Anterior cingulate cortex (tissue), 58 donors: ENCODE measurements at regions not wholly inside any gene's neighbourhood (a gene's known extent, or its start where the extent isn't known, plus 50 kb on each side); places are given as distances from the start of the nearest gene placed in this dataset.

Experiments used
- DNase-seq, 58 donors: peaks; one replicate each; lab custom pipeline; 2025; lab: John Stamatoyannopoulos, UW

DNA sequence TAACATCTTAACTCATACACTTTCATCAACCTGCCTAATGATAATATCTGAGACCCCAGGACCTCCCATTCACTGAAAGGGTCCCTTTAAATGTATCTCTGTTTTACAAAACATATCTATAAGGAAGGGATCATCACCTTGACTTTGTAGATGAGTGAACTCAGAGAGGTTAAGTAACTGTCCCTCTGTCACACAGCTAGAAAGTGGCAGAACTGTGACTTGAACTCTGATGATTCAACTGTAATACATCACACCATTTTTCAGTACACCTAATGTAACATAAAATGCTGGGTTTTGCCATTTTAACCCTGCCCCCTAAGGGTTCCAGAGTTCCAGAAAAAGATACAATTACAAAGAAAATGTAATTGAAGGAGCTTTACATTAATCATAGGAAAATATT, 234.6 kb downstream of the ZEB2 start:
- DNase-seq: no peak

DNA sequence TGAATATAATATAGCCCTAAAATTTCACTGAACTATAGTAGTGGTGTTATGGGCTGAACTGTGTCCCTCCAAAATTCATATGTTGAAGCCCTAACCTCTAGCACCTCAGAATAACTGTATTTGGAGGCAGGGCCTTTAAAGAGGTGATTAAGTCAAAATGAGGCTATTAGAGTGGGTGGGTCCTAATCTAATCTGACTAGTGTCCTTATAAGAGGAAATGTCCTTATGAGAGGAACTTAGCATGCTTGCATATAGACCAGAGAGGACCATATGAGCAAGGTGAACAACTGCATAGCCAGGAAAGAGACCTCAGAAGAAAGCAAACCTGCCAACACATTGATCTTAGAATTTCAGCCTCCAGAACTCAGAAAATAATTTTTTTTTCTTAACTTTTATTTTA, 238.4 kb downstream of the ZEB2 start:
- no peak for DNase-seq

DNA sequence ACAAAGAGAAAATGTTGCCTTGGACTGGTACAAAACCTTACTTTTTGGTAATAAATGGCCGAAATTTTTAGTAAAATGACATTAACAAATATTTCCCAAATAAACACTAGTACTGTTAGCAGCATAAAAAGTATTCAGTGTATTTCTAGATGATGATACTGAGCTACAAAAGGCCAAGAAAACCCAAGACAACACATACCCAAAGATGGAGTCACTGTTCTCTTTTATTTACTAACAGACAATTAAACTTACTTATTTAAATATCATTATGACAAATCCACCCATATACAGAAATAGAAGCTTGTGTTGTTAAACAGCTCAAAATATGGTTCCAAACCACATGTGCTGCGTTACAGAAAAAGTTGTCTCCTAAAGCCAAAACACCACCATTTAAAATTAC, 239.9 kb downstream of the ZEB2 start:
- DNase-seq: no peak

DNA sequence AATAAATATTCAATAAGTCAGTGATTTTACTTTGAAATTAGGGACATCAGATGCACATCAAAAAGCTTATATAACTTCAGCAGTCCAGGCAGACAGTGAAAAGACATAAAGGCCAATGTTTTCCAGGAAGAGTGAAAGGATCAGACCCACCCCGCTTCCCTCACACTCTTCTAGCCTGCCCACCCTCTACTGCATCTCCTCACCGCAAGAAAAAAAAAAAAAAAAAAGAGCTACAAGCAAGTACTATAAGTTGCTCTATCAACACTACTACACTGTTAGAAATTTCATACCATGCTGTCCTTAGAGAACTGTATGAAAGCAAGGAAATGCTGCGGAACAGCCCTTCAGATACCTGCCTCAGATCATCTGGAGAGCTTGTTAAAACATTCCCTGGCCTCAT, 240.8 kb downstream of the ZEB2 start:
- DNase-seq: no peak

DNA sequence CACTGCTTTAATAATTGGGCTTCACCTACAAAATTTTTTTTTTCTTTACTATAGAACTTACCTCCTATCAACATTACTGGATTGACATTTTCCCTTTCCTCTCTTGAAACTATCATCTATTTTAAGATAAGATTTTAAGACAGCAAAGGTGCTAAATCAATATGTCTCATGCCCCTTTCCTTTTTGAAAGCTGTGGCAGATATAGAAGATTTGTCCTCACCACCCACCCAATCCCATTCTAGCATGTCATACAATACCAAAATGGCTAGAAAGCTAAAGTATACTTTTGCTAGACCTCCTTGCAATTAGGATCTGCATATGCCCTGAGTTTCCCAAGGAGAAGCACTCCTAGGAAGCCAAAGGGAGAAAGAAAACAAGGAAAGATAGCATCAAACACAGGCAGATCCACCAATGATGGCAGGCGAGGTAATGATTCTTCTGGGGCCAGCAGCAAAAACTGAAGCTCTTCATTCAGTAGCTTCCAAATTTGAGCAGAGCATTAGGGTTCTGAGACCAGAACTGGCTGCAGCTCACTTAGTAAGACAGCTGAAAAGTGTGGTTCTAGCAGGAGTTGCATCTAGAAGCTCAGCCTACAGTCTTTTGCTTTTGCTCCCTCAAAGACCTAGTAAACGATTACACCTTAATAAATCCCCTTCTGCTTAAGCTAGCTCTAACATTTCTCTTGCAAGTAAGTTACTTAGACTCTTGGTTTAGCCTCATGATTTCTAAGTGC, 242.1 kb downstream of the ZEB2 start:
- DNase-seq: no peak

DNA sequence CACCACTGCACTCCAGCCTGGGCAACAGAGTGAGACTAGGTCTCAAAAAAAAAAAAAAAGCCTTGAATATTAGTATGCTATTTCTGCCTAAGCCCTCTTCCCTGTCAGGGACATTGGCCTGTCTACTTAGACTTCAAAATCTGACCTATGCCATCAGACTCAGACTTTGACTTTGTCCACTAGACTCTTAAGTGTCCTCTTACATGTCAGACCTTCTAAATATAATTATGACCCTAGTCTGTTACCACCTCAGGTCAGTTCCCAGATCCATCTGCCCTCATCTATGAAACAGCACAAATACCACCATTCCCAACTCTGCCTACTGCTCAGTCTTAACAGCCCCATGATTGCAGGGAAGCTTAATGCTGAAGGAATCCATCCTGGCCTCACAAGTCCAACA, 244.6 kb downstream of the ZEB2 start:
- no peak for DNase-seq

DNA sequence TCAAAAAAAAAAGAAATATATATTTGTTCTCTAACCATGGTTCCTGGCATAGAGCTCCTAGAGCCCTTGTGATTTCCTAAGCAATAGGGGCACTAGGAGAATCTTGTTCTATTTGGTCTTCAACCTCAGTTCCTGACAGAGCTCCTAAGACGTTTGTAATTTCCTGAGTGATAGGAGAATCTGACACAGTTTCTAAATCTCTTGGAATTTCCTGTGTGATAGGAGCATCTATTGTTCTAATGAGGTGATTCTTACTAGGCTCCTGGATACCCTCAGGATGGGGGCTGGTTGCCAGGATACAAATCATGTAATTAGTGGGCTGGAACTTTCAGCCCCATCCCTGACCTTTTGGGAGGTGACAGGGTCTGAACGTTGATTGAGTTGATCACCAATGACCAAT, 245.8 kb downstream of the ZEB2 start:
- no peak for DNase-seq

DNA sequence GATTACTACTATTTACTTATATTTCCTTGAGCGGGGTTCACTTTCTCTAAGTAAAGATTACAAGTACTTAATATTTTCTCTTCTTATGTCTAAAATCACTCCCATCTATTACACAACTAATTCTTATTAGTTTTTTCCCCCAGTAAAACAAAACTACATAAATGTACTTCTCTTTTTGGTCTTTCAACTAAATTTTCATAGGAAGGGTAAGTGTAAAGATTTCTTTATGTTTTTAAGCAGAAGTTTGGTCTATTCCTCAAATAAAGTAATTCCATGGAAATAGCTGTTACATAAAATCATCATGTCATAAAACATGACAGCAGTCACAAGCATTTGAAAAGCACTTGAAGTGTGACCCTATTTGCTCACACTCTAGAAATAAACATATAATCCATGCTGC, 249.0 kb downstream of the ZEB2 start:
- DNase-seq: no peak

DNA sequence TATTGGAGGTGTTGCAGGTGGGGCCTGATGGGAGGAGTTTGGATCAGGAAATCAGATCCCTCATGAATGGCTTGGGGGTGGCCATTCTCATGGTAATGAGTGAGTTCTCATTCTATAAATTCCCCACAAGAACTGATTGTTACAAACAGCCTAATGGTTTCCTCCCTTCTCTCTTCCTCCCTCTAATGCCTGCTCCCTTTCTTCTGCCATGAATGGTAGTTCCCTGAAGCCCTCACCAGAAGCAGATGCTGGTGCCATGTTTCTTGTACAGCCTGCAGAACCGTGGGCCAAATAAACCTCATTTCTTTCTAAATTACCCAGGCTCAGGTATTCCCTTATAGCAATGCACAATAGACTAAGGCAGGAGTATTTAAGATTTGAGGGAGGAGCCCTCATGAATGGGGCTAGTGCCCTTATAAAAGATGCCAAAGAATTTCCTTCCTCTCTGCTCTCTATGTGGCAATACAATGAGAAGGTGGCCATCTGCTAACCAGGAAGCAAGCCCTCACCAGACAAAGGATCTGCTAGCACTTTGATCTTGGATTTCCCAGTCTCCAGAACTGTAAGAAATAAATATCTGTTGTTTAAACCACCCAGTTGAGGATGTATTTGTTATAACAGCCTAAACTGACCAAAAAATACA, 251.8 kb downstream of the ZEB2 start:
- DNase-seq: no peak

DNA sequence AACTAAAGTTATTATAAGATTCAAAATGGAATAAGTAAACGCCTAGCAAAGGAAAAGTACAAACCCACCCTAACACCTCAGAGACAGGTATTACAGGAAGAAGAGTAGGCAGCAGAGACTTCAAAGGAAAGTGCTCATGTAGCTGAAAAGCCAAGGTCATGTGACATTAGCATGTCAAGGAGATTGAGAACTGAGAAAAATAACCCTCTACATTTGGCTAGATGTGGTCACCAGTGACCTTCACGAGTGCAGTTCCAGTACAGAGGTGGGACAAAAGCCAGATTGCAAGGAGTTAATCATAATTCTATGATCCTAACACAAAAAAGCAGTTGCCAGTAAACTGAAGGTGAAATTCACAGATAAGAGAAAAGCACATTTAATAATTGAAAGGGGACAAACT, 252.7 kb downstream of the ZEB2 start:
- DNase-seq: no peak

DNA sequence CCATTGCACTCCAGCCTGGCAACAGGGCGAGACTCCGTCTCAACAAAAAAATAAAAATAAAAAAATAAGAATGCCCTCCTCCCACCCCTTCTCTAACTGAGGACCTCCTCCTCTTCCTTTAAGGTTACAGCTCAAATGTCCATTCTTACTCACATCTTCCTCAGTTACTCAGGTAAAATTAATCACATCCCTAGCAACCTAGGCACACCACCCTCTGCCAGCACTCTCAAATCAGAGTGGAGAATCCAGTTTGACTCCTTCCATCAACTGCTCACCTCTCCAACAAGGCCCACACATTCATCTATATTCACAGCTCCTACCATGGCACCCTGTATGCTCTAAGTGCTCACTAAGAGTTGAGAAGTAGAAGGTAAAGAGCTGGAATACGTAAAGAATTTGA, 254.3 kb downstream of the ZEB2 start:
- DNase-seq: no peak

DNA sequence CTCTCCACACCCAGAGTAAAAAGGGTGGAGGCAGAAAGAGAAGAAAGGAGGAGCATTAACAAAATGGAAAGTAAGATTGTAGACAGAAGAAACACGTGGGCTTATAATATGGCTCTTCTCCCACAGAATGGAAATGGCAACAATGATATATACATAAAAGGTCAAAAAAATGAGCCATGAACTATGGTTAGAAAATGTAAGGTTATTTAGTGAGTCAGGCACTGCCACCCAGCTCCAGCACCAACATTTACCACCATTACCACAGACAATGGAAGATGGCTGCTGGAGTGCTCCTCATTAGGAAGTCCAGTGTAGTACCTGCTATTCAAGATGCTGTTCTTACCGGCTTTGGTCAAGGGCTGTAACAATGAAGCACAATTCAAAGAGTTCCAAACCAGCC, 258.0 kb downstream of the ZEB2 start:
- DNase-seq: no peak

DNA sequence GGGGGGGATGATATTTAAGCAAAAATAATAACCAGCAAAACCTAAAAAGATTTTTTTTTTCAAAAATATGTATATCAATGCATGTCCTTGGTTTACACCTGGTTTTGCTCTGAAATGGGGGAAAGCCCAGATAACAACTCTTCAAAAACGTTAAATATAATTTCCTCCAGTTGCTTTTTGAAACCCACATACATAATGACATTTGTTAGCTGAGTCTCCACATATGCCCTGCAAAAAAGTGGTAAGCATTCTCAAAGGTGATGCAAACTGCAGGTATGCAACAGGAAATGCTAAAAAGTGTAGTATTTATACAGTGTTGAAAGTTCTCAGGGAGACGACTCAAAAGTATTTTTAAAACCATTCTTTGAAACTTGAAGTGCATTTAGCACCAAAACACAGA, 258.6 kb downstream of the ZEB2 start:
- DNase-seq: no peak

DNA sequence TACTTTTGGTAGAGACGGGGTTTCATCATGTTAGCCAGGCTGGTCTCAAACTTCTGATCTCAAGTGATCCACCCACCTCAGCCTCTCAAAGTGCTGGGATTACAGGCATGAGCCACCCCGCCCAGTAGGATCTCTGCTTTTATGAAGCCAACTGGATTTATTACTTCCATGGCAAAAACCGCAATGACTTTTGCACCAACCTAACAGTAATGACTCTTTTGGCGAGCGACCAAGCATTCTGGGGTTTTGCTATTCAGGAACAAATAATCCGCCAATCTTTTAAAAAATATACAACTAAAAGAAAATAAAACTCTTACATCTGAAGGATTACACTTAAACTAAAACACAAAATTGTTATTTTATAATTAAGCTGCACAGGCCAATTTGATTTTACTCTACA, 260.6 kb downstream of the ZEB2 start:
- DNase-seq: no peak

DNA sequence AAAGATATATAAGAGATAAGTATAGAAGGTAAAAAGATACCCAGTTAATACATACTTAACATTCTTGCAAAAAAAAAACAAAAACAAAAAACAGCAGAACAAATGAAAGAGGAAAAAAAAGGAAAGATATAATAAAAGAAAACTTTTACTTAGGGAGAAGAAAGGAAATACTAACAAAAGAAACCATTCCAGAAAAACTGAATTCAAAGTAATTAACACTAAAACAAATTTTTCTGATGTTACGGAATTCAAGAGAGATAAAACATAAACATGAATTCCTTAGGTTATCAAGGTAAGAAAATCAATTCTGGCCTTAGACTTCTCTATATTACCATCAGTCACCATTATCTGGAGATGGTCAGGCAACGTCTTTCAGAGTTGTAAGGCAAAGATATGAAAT, 261.8 kb downstream of the ZEB2 start:
- no peak for DNase-seq

DNA sequence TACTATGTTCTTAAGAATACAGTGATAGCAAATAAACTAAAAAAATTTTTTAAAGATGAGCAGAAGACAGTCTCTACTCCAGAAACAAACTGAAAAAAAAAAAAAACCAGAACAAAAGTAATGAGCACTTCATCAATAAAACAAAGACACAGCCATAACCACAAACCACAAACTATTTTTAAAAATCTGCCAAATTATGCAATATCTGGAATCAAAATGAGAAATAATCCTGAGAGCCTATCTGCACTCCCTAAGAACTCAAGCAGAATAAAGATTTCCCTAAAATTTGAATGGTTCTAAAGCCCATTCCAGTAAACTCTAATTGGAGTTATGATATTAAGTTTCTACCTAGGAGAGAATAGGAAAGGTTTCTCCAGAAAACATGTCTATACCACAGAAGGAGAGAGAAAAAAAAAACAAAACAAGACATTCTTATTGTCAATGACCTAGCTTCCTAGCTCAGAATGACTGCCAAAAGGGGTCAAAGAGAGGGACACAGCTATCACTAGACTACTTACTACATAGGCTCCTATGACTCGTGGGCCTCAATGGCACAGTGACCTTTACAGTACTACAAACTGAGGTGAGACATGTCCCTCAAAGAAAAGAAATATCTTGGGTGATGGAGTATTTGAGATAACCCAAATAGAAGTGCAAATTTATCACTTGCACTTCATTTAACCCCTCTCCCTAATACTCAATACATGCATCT, 262.8 kb downstream of the ZEB2 start:
- DNase-seq: no peak

DNA sequence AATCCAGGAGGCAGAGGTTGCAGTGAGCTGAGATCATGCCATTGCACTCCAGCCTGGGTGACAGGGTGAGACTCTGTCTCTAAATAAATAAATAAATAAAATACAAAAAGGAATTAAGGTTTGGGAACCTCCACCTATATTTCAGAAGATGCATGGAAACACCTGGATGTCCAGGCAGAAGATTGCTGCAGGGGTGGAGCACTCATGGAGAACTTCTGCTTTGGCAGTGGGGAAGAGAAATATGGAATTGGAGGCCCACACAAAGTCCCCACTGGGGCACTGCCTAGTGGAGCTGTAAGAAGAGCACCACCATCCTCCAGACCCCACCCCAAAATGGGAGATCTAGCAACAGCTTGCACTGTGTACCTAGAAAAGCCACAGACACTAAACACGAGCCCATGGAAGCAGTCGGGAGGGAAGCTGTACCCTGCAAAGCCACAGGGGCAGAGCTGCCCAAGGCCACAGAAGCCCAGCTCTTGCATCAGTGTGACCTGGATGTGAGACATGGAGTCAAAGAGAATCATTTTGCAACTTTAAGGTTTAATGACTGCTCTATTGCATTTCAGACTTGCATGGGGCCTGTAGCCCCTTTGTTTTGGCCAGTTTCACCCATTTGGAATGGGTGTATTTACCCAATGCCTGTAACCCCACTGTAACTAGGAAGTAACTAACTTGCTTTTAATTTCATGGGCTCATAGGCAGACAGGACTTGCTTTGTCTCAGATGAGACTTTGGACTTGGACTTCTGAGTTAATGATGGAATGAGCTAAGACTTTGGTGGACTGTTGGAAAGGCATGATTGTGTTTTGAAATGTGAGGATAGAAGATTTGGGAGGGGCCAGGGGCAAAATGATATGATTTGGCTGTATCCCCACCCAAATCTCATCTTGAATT, 265.3 kb downstream of the ZEB2 start:
- no peak for DNase-seq

DNA sequence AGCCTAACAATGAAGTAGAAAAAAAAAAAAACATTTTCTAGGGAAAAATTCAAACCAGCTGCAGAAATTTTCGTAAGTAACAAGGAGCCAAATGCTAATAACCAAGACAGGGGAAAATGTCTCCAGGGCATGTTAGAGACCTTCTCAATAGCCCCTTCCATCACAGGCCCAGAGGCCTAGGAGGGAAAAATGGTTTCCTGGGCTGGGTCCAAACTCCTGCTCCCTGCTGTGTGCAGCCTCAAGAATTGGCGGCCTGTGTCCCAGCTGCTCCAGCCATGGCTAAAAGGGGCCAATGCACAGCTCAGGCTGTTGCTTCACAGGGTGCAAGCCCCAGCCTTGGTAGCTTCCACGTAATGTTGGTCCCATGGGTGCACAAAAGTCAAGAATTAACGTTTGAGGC, 266.2 kb downstream of the ZEB2 start:
- DNase-seq: no peak

DNA sequence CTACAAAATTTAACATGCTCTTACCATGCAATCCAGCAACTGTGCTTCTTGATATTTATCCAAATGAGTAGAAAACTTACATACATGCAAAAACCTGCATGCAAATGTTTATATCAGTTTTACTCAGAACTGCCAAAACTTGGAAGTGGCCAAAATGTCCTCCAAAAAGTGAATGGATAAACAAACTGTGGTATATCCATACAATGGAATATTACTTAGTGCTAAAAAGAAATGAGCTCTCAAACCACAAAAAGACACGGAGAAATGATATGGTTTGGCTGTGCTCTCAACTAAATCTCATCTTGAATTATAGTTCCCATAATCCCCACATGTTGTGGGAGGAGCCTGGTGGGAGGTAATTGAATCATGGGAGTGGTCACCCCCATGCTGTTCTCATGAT, 267.2 kb downstream of the ZEB2 start:
- no peak for DNase-seq

DNA sequence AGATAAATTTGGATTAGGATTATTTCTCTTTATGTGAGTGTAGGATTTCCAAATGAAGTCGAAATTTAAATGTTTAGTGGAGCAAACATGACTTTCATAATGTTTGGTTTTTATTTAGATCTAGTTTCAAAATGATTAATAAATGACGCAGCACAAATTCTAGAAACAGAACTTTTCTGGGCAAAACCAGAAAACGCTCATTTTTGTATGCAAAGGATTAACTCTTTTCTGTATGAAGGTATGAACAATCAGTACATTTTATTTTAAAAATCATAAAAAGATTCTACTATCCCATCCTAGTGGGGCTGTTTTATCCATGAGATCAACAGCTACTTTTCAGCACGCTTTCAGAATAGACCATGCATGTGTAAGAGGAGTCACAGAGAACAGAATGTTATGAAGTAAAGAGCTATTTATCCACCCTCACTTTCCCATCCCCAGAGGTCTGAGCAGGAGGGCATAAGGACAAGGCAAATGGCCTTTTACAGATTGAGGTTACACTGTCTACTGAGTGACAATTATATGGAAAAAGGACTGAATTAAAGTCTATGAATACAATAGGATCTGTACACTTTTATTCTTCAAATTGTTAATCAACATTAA, 270.8 kb downstream of the ZEB2 start:
- DNase-seq: no peak
